ENCODE measurements at regions not wholly inside any gene's neighbourhood (a gene's known extent, or its start where the extent isn't known, plus 50 kb on each side); places are given as distances from the start of the nearest gene placed in this dataset.
A peak's percentile ranks its signal among the peaks of the same experiment; 100 is the strongest.

DNA sequence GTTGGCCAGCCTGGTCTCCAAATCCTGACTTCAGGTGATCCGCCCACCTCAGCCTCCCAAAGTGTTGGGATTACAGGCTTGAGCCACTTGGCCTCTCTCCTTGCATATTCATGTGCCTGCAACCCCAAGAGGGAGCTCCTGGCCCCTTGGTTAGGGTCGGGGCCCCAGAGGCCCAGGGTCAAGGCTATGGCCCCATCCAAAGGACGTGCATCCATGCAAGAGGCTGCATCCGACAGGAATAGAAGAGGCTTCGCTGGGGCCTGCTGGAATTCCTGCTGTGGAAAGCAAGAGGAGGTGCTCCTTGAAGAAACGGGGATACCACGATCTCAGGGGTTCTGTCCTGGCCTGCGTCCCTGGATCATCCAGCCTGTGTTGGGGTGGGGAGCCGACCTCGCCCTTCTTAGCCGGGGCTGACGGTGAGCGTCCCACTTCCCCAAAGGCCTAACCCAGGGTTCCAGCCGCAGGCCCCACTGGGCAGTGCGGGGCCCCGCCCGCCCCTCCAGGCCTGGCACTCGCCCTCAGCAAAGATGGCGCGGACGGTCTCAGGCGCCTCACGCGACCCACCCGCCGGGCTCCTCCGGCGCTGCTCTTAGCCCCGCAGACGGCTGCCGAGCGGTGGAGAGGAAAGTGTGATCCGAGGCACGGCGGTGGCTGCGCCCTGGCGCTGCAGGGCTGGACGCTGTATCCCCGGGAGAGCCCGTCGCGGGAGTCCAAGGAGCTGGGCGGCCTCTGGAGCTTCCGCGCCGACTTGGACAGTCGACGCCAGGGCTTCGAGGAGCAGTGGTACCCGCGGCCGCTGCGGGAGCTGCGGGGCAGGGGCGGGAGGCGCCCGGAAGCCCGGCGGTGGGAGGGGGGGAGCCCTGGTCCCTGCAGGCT is 54.7 kb downstream of the ZNF727 start:
- no peak for ATAC-seq
- peak; percentile 33 for DNase-seq (ENCODE audit: low spot score)

DNA sequence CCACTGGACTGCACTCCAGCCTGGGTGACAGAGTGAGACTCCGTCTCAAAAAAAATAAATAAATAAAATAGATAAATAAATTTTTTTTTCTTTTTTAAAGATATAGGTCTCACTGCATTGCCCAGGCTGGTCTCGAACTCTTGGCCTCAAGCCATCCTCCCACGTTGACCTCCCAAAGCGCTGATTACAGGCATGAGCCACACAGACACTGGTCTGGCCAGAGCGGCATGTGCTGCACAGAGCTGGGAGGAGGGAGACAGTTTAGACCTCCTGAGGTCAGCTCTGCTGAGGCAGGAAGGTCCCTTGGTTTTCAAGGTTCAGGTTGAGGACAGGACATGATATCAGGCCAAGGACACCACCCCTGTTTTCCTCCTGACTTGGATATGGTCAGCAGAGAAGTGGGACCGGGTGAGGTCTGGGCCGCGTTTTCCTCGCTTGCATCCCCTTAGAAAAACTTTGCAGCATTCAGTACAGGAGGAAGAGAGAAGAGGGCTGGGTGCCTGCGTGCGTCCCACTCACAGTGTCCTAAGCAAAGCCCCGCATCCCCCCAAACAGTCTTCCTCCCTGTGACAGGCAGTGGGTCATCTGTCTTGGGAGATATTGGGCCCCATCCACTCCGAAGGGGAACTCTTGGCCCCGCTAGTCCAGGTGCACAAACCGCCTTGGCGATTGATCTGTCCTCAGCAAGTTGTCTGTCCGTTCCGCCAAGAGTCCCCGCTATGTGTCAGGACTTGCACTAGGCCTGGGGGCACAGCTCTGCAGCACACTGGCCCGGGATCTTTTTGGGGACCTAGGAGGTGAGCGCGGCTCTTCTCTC is 56.1 kb downstream of the ZNF727 start:
- peak; percentile 12 for DNase-seq (ENCODE audit: low spot score)
- ATAC-seq = no peak

DNA sequence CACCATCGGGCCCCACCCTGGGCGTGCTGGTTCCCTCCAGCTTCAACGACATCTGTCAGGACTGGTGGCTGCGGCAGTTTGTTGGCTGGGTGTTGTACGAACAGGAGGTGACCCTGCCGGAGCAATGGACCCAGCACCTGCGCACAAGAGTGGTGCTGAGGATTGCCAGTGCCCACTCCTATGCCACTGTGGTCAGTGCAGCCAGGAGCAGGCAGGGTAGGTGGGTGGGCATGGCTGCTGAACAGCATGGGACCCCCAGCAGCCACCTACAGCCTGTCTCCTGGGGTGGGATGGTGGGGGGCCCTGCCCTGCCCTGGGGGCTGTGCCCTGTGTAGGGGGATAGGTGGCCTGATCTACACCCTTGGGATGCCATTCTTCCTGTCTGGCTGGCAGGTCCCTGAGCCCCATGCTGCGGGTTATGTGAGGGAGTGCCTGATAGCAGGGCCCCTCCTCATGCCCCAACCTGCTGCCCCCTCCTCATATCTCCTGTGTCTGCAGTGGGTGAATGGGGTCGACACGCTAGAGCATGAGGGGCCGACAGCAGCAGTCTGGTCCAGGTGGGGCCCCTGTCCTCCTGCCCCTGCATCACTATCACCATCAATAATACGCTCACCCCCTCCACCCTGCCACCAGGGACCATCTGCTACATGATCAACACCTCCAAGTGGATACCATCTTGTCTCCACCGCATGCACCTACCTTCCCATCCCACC is 56.9 kb downstream of the ZNF727 start:
- ATAC-seq (no peak), DNase-seq (ENCODE audit: low spot score) (no peak)

DNA sequence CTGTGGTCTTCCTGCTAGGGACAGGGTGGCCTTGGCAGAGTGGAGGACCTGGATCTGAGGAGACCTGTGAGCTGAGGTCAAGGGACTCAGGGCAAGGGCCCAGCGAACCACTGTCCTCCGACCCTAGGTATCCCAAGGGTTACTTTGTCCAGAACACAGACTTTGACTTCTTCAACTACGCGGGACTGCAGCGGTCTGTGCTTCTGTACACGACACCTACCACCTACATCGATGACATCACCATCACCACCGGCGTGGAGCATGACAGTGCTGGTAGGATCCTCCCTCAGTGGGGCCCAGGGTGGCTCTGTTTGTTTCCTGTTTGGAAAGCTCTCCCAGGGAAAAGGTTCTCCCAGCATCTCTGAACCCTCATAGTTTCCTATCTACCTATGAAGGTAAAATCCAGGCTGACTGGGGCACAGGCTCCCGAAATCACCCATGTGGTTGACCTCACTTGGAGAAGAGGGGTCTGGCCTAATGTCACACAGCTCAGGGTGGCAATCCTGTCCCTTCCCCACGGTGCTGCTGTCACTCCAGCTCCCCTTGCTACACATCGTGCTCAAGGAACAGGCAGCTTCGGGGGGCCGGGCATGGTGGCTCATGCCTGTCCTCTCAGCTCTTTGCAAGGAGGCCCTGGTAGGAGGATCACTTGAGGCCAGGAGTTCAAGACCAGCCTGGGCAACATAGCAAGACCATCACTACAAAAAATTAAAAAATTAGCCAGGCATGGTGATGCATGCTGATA is 57.6 kb downstream of the ZNF727 start:
- ATAC-seq = no peak
- DNase-seq (ENCODE audit: low spot score) = no peak

DNA sequence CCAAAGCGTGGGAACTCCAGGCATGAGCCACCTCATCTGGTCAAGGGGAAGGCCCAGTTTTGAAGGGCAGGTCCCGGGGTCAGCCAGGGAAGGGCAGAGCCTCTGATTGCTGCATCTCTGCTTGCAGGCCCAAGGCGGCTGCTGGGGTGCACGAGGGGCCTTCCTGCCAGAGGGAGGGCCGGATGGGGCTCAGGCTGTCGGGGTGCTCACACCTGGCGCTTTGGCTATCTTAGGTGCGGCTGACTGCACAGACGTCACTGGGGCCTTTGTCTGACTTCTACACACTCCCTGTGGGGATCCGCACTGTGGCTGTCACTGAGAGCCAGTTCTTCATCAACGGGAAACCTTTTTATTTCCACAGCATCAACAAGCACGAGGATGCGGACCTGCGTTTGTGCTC is 68.7 kb downstream of the ZNF727 start:
- DNase-seq (ENCODE audit: low spot score) = no peak
- no peak for ATAC-seq

DNA sequence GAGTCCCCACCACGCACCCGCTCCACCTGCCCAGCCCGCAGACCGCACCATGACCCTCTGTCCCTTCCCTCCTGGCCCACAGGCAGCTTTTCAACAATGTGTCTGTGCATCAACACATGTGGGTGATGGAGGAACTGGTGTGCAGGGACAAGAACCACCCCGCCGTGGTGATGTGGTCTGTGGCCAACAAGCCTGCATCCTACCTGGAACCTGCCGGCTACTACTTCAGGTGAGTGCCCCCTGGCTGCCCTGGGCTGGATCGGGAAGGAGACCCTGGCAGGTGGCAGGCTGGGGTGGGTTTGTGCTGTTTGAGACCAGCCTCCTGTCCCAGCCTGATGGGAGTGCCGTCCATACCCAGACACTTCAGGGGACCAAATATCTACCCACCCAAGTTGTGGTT is 69.6 kb downstream of the ZNF727 start:
- no peak for DNase-seq (ENCODE audit: low spot score)

DNA sequence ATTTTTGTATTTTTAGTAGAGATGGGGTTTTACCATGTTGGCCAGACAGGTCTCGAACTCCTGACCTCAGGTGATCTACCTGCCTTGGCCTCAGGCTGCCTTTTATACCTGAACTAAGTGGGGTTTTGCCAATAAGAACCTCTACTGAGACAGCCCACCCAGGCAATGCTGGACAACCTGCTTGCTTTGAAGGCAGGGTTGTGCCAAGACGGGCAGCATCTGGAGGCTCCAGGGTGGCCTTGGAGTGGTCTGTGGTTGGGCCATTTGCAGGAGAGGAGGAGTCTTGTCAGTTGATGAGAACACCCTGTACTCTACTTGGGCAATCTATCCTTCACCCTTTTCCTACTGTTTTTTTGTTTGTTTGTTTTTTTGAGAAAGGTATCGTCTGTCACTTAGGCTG is 75.3 kb upstream of the ZNF735 start:
- no peak for DNase-seq (ENCODE audit: low spot score)
- ATAC-seq = no peak

More for the DNA sequence above, 69.6 kb downstream of the ZNF727 start:
- no peak for ATAC-seq

All from left lobe of liver (tissue), 2 donors.